ENCODE measurements at regions not wholly inside any gene's neighbourhood (a gene's known extent, or its start where the extent isn't known, plus 50 kb on each side); places are given as distances from the start of the nearest gene placed in this dataset.
"Not testable (repeated sequence)": the region's sequence is repeated elsewhere in the genome, so short reads cannot be mapped to it uniquely, and the experiment has no call there.

GRCh38 chr20:12145951-12146350, 228.3 kb downstream of the BTBD3 start:
- H3K4me3 ChIP-seq (replicated peaks; ENCODE audit: insufficient read depth, low read length); DNase-seq (ENCODE audit: low read depth in 1 of 2, low spot score in 1 of 2); H3K27me3 ChIP-seq (ENCODE audit: insufficient read depth, poor library complexity, severe bottlenecking); H3K27ac ChIP-seq (replicated peaks): not testable (repeated sequence)

- Histone ChIP-seq H3K27me3 (ENCODE audit: insufficient read depth, poor library complexity, severe bottlenecking) (no peaks in the 10 kb centered on the region), H3K27ac (replicated peaks) (no peak overlapping the region), H3K4me3 (replicated peaks; ENCODE audit: insufficient read depth, low read length) (no peak overlapping the region)
- DNase-seq (ENCODE audit: low read depth in 1 of 2, low spot score in 1 of 2), result no peak
- TF ChIP-seq SPI1 (IDR thresholded peaks at IDR 0.05; ENCODE audit: borderline replicate concordance, low read depth) (no peak), GABPA (IDR thresholded peaks at IDR 0.05; ENCODE audit: low read depth) (no peak), POLR2AphosphoS5 (IDR thresholded peaks at IDR 0.05; ENCODE audit: low read depth) (no peak), CTCF (IDR thresholded peaks at IDR 0.05; ENCODE audit: insufficient read depth, low read length) (no peak), REST (IDR thresholded peaks at IDR 0.05; ENCODE audit: insufficient replicate concordance, low read depth) (no peak)
These were observed 235.3 kb downstream of the BTBD3 start for GRCh38 chr20:12152996-12153395.

DNA sequence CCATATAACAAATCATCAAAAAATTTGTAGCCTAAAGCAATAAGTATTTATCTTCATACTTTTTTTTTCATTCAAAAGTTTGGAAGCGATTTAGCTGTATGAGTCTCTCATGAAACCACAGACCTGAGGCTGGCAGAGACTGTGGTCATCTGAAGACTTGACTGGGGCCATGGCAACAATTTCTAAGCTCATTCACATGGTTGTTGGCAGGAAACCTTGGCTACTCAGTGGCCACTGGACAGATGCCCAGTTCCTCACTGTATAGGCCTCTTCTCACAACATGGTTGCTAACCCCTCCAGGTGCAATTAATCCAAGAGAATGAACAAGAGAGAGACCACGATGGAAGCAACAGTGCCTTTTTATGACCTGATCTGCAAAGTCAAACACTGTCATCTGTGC, 235.9 kb downstream of the BTBD3 start:
- Histone ChIP-seq H3K4me3 (replicated peaks; ENCODE audit: insufficient read depth, low read length) (no peak overlapping the region), H3K27me3 (ENCODE audit: insufficient read depth, poor library complexity, severe bottlenecking) (no peaks in the 10 kb centered on the region), H3K27ac (replicated peaks) (no peak overlapping the region)
- DNase-seq (ENCODE audit: low read depth in 1 of 2, low spot score in 1 of 2), result no peak
- TF ChIP-seq REST (IDR thresholded peaks at IDR 0.05; ENCODE audit: insufficient replicate concordance, low read depth) (no peak), POLR2AphosphoS5 (IDR thresholded peaks at IDR 0.05; ENCODE audit: low read depth) (no peak), CTCF (IDR thresholded peaks at IDR 0.05; ENCODE audit: insufficient read depth, low read length) (no peak), GABPA (IDR thresholded peaks at IDR 0.05; ENCODE audit: low read depth) (no peak), SPI1 (IDR thresholded peaks at IDR 0.05; ENCODE audit: borderline replicate concordance, low read depth) (no peak)

DNA sequence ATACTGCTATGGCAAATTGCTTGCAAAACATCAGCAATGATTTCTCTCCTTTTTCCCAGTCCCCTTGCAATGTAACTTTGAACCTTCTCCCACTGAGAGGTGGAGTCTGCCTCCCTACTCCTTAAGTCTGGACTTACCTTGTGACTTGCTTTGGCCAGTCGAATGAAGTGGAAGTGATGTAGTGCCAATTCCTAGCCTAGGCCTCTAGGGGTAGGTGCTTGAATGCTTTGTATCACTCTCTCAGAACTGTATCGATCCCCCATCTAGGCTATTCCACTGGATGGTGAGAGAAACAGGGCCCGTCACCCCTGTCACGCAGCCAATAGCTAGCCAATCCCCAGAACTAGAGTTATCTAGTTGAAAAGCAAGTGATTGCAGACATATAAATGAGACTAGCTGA, 238.6 kb downstream of the BTBD3 start:
- H3K27ac ChIP-seq (replicated peaks), result no peak overlapping the region
- no peaks in the 10 kb centered on the region for H3K27me3 ChIP-seq (ENCODE audit: insufficient read depth, poor library complexity, severe bottlenecking)
- no peak overlapping the region for H3K4me3 ChIP-seq (replicated peaks; ENCODE audit: insufficient read depth, low read length)
- TF ChIP-seq GABPA (IDR thresholded peaks at IDR 0.05; ENCODE audit: low read depth), result no peak
- no peak for TF ChIP-seq CTCF (IDR thresholded peaks at IDR 0.05; ENCODE audit: insufficient read depth, low read length)
- TF ChIP-seq REST (IDR thresholded peaks at IDR 0.05; ENCODE audit: insufficient replicate concordance, low read depth), result no peak
- no peak for TF ChIP-seq SPI1 (IDR thresholded peaks at IDR 0.05; ENCODE audit: borderline replicate concordance, low read depth)
- no peak for TF ChIP-seq POLR2AphosphoS5 (IDR thresholded peaks at IDR 0.05; ENCODE audit: low read depth)
- no peak for DNase-seq (ENCODE audit: low read depth in 1 of 2, low spot score in 1 of 2)

Data from HL-60 (cell line).